CD14-positive monocyte (primary cell): ENCODE measurements at regions not wholly inside any gene's neighbourhood (a gene's known extent, or its start where the extent isn't known, plus 50 kb on each side); places are given as distances from the start of the nearest gene placed in this dataset.
"Not testable (repeated sequence)": the region's sequence is repeated elsewhere in the genome, so short reads cannot be mapped to it uniquely, and the experiment has no call there.

Experiments used
- DNase-seq, 3 donors: peaks; one replicate each; pipeline ENCODE4 v3.0.0-alpha.2; 2011 to 2022
- H2AFZ ChIP-seq: 2 replicates; pipeline ENCODE4 v1.6.0; 2012; ENCODE audit warnings: mild to moderate bottlenecking, low read depth, low read length, inconsistent platforms; ENCODE audit not compliant: insufficient read depth, poor library complexity, severe bottlenecking
- H3K27ac ChIP-seq, 2 donors: 1 replicate in 1 of 2; 2 replicates in 1 of 2; pipeline ENCODE4 v1.5.1; 2012 to 2013; ENCODE audit warnings: low read length in 2 of 2, control low read depth in 1 of 2, inconsistent platforms in 1 of 2, low read depth in 1 of 2, mild to moderate bottlenecking in 1 of 2
- H3K27me3 ChIP-seq, 2 donors: one replicate each; pipeline versions ENCODE4 v1.6.0 to v1.6.1; 2011 to 2013; ENCODE audit warnings: low read length in 2 of 2; ENCODE audit not compliant: control insufficient read depth in 2 of 2, insufficient read depth in 2 of 2
- H3K36me3 ChIP-seq, 2 donors: replicated peaks in 1 of 2; 1 replicate in 1 of 2; 2 replicates in 1 of 2; pipeline versions ENCODE4 v1.5.1 to v1.6.1; 2012 to 2013; ENCODE audit warnings: low read length in 2 of 2, control low read depth in 1 of 2, inconsistent platforms in 1 of 2, mild to moderate bottlenecking in 1 of 2; ENCODE audit not compliant: insufficient read depth in 2 of 2, control insufficient read depth in 1 of 2
- H3K4me1 ChIP-seq, 2 donors: 1 replicate in 1 of 2; 2 replicates in 1 of 2; pipeline versions ENCODE4 v1.5.1 to v1.6.1; 2012 to 2013; ENCODE audit warnings: low read length in 2 of 2, control low read depth in 1 of 2, inconsistent platforms in 1 of 2, mild to moderate bottlenecking in 1 of 2, moderate library complexity in 1 of 2; ENCODE audit not compliant: insufficient read depth in 2 of 2, control insufficient read depth in 1 of 2
- H3K4me2 ChIP-seq: replicated peaks from 2 replicates; pipeline ENCODE3; 2012; ENCODE audit warnings: low read length, moderate library complexity, mild to moderate bottlenecking; ENCODE audit not compliant: poor library complexity, severe bottlenecking; ENCODE audit errors: extremely low read depth
- H3K4me3 ChIP-seq, 3 experiments: fragments of 200-600 bp in 1 of 3; sonication (generic) in 1 of 3; replicated peaks in 1 of 3; 1 replicate in 2 of 3; 2 replicates in 1 of 3; pipeline ENCODE4 v1.5.1; 2011 to 2013; ENCODE audit warnings: low read length in 3 of 3, mild to moderate bottlenecking in 3 of 3, control low read depth in 2 of 3, low read depth in 2 of 3, inconsistent platforms in 1 of 3, moderate library complexity in 1 of 3
- H3K79me2 ChIP-seq: 2 replicates; pipeline ENCODE4 v1.6.0; 2012; ENCODE audit warnings: mild to moderate bottlenecking, control low read depth, inconsistent platforms, low read length, moderate library complexity; ENCODE audit not compliant: insufficient read depth
- H3K9ac ChIP-seq: 2 replicates; pipeline ENCODE4 v1.6.0; 2017; ENCODE audit warnings: low read length, mild to moderate bottlenecking; ENCODE audit not compliant: insufficient read depth, poor library complexity, severe bottlenecking
- H3K9me3 ChIP-seq, 2 donors: replicated peaks in 1 of 2; 1 replicate in 1 of 2; 2 replicates in 1 of 2; pipeline versions ENCODE4 v1.5.1 to v1.6.1; 2012 to 2013; ENCODE audit warnings: low read length in 2 of 2, control low read depth in 1 of 2; ENCODE audit not compliant: control insufficient read depth in 1 of 2, insufficient read depth in 1 of 2
- H4K20me1 ChIP-seq: 2 replicates; pipeline ENCODE4 v1.6.0; 2012; ENCODE audit warnings: mild to moderate bottlenecking, low read length, control low read depth, moderate library complexity; ENCODE audit not compliant: insufficient read depth
- H3K27ac Mint-ChIP-seq, 7 donors: one replicate each; pipeline ENCODE4 v1.8.0; 2020; ENCODE audit warnings: mild to moderate bottlenecking in 7 of 7, mixed read lengths in 7 of 7, moderate library complexity in 6 of 7, inconsistent platforms in 2 of 7
- H3K27me3 Mint-ChIP-seq, 3 donors: one replicate each; pipeline ENCODE4 v1.8.0; 2021 to 2022; ENCODE audit warnings: low read depth in 3 of 3, mild to moderate bottlenecking in 3 of 3, mixed read lengths in 3 of 3, moderate library complexity in 3 of 3, inconsistent platforms in 1 of 3
- H3K36me3 Mint-ChIP-seq, 2 donors: one replicate each; pipeline ENCODE4 v1.8.0; 2020; ENCODE audit warnings: mixed read lengths in 2 of 2, inconsistent platforms in 1 of 2, mild to moderate bottlenecking in 1 of 2
- H3K4me1 Mint-ChIP-seq: one replicate; pipeline ENCODE4 v1.8.0; 2020; ENCODE audit warnings: mild to moderate bottlenecking, mixed read lengths
- H3K4me3 Mint-ChIP-seq, 2 donors: one replicate each; pipeline ENCODE4 v1.8.0; 2020; ENCODE audit warnings: mild to moderate bottlenecking in 2 of 2, mixed read lengths in 2 of 2, moderate library complexity in 1 of 2
- H3K9me3 Mint-ChIP-seq, 7 donors: one replicate each; pipeline ENCODE4 v1.8.0; 2020 to 2022; ENCODE audit warnings: mixed read lengths in 7 of 7, mild to moderate bottlenecking in 6 of 7, moderate library complexity in 6 of 7, inconsistent platforms in 2 of 7
- CTCF ChIP-seq: fragments of 200-600 bp; IDR thresholded peaks from one replicate; pipeline ENCODE4 v1.8.0; 2022; ENCODE audit warnings: antibody characterized with exemption, mild to moderate bottlenecking
- WGBS: methylation state at CpG from one replicate; pipeline ENCODE4 v1.1.5; 2013; ENCODE audit warnings: missing lambda C conversion rate; ENCODE audit not compliant: insufficient coverage; 5-methylcytosine and 5-hydroxymethylcytosine counted together
- intact Hi-C, 2 donors: fragments of 100-400 bp; cut with micrococcal nuclease; formaldehyde crosslinking; loops; one replicate each; pipeline versions ENCODE4 v1.15.0 to v1.15.1; 2023

DNA sequence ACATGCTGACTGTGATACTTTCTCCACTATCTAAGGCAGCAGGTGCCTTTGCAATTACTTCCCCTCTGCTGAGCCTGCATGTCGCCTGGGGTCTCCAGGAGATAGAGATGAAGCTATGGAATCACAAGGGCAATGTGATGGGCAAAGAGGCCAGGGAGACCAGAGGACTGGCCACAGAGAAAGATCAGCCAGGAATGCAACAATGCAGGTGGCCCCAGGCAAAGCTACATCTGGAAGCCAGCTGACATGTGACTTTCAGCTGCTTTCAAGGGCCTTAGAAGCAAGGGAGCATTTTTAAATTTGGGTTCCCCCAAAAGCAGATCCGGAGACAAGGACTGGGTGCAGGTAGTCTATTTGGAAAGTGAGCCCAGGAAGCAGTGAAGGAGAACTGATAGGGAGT lies 107.9 kb upstream of the SRSF6 start:
- no peak overlapping the region for H3K27ac Mint-ChIP-seq
- no peak overlapping the region for H3K4me3 Mint-ChIP-seq
- H3K36me3 ChIP-seq, result no peaks in the 10 kb centered on the region
- peaks cover 14 to 18% of the 10 kb centered on the region in 2 donors for H3K9me3 ChIP-seq
- H2AFZ ChIP-seq, result no peak overlapping the region
- H3K9me3 Mint-ChIP-seq, result peaks cover 6 to 33% (median 22%) of the 10 kb centered on the region in 7 donors
- no peak for DNase-seq
- H4K20me1 ChIP-seq, result no peaks in the 10 kb centered on the region
- intact Hi-C loops, result no loop called here
- H3K9ac ChIP-seq, result no peak overlapping the region
- no peak for TF ChIP-seq CTCF
- H3K4me3 ChIP-seq, result no peak overlapping the region
- no peaks in the 10 kb centered on the region for H3K79me2 ChIP-seq
- H3K4me1 Mint-ChIP-seq, result no peaks in the 10 kb centered on the region
- H3K27ac ChIP-seq, result no peak overlapping the region
- no peaks in the 10 kb centered on the region for H3K36me3 Mint-ChIP-seq
- peaks cover 1 to 5% (median 3%) of the 10 kb centered on the region in 3 donors for H3K27me3 Mint-ChIP-seq
- H3K4me2 ChIP-seq, result no peak overlapping the region
- WGBS, result 84% methylated on average over 2 of the region's 2 CpGs
- no peaks in the 10 kb centered on the region for H3K4me1 ChIP-seq
- H3K27me3 ChIP-seq, result no peaks in the 10 kb centered on the region

GRCh38 chr20:43347839-43348238 lies 109.9 kb upstream of the SRSF6 start:
- H3K27ac ChIP-seq, H3K27ac Mint-ChIP-seq, H2AFZ ChIP-seq, intact Hi-C loops, H3K27me3 Mint-ChIP-seq, H3K36me3 Mint-ChIP-seq, H3K4me1 ChIP-seq, H3K9ac ChIP-seq, H3K4me3 Mint-ChIP-seq, DNase-seq, H3K27me3 ChIP-seq, H3K36me3 ChIP-seq, H4K20me1 ChIP-seq, H3K4me3 ChIP-seq, H3K79me2 ChIP-seq, H3K4me1 Mint-ChIP-seq, H3K4me2 ChIP-seq: not testable (repeated sequence)
- H3K9me3 ChIP-seq, result peaks cover 19 to 26% of the 10 kb centered on the region in 2 donors
- peaks cover 16 to 38% (median 31%) of the 10 kb centered on the region in 7 donors for H3K9me3 Mint-ChIP-seq
- WGBS, result 96% methylated on average over 4 of the region's 5 CpGs
